Heart right ventricle (tissue), 16 donors: ENCODE measurements at regions not wholly inside any gene's neighbourhood (a gene's known extent, or its start where the extent isn't known, plus 50 kb on each side); places are given as distances from the start of the nearest gene placed in this dataset.

Experiments
- ATAC-seq, 8 donors: fragments of 200-7000 bp; cut with Tn5 transposase; one replicate each; pipeline ENCODE4 v1.9.1; 2020; ENCODE audit warnings: mild to moderate bottlenecking in 8 of 8, moderate library complexity in 8 of 8, moderate number of reproducible peaks in 1 of 8
- DNase-seq, 2 donors: peaks; one replicate each; pipeline ENCODE4 v3.0.0-alpha.2; 2020
- H3K27ac ChIP-seq, 10 donors: fragments of 200-600 bp; sonication (generic) in 2 of 10; one replicate each; pipeline versions ENCODE4 v1.5.0 to v1.8.0; 2020 to 2022; ENCODE audit warnings: mild to moderate bottlenecking in 3 of 10
- H3K27me3 ChIP-seq, 7 donors: fragments of 200-600 bp; one replicate each; pipeline ENCODE4 v1.8.0; 2021 to 2022; ENCODE audit warnings: mild to moderate bottlenecking in 2 of 7
- H3K36me3 ChIP-seq, 9 donors: fragments of 200-600 bp; sonication (generic) in 1 of 9; one replicate each; pipeline versions ENCODE4 v1.5.0 to v1.8.0; 2020 to 2022; ENCODE audit warnings: mild to moderate bottlenecking in 2 of 9
- H3K4me1 ChIP-seq, 9 donors: fragments of 200-600 bp; sonication (generic) in 1 of 9; one replicate each; pipeline versions ENCODE4 v1.5.0 to v1.8.0; 2020 to 2022; ENCODE audit warnings: mild to moderate bottlenecking in 4 of 9
- H3K4me3 ChIP-seq, 10 donors: fragments of 200-600 bp; sonication (generic) in 2 of 10; one replicate each; pipeline versions ENCODE4 v1.5.0 to v1.8.0; 2020 to 2022; ENCODE audit warnings: mild to moderate bottlenecking in 7 of 10, moderate library complexity in 2 of 10
- H3K9me3 ChIP-seq, 11 donors: fragments of 200-600 bp in 10 of 11; sonication (generic) in 2 of 11; one replicate each; pipeline versions ENCODE4 v1.5.0 to v1.8.0; 2013 to 2022; ENCODE audit warnings: mild to moderate bottlenecking in 2 of 11, control low read depth in 1 of 11, moderate library complexity in 1 of 11
- CTCF ChIP-seq, 9 donors: fragments of 200-600 bp; sonication (generic) in 2 of 9; IDR thresholded peaks; one replicate each; pipeline versions ENCODE4 v1.5.0 to v1.8.0; 2021 to 2022; ENCODE audit warnings: antibody characterized with exemption in 9 of 9, mild to moderate bottlenecking in 5 of 9, moderate library complexity in 1 of 9
- WGBS, 2 donors: extraction: QIAGEN DNeasy Blood & Tissue Kit; methylation state at CpG; one replicate each; pipeline ENCODE4 v1.1.7; 2013; ENCODE audit warnings: inconsistent platforms in 1 of 2; 5-methylcytosine and 5-hydroxymethylcytosine counted together
- intact Hi-C, 10 donors: fragments of 100-400 bp; cut with DNase I; formaldehyde crosslinking; loops; one replicate each; pipeline versions ENCODE4 v1.11.1 to v1.14.2; 2022
- donor health status: Arrhythmogenic right ventricular cardiomyopathy.
- donor health status: ischemic (EF 13 %, LVEDD 7.1; RV severe dilation, severe dysfunction).
- donor health status: healthy with polysubstance abuse.
- donor health status: DM: no; HTN: yes; CAD: no.
- donor health status: DM: no; HTN: no; CAD: no.
- donor health status: ischemic (EF 25% LVEDD 6.9; RV normal size, moderate dysfunction).
- donor health status: ischemic (EF 25% LVEDD 5.7; RV mildly dilated, moderate dysfunction).
- donor health status: healthy.
- donor health status: DM: yes; HTN: yes; CAD: no.
- donor health status: Ischemic cardiomyopathy.
- donor health status: ischemic (EF 35%, LVEDD 5.7; RV mildly dilated, moderate dysfunction).
- donor health status: nonischemic (EF 11% LVEDD 7.7; RV severe dilation, severe dysfunction).
- donor health status: DM: yes; HTN: yes; CAD: no.
- donor health status: PGD.
- donor health status: ischemic (EF 29% LVEDD 5.4; RV normal size, mild dysfunction).
- donor health status: nonischemic (EF 23%, LVEDD 6.1; RV moderate dilation, normal function).

- ATAC-seq (peak in 5 of 8 donors; percentile 9 to 50 (median 26)), DNase-seq (peak; percentile 17 to 65)
- intact Hi-C loops, result loop anchor here in 3 of 10 donors (5.0 kb wide), 2 partner anchors 33 to 37 kb away; no protein-coding TSS in a partner anchor
- peak overlapping the region in 5 of 10 donors; percentile 6 to 77 (median 52) for H3K27ac ChIP-seq
- TF ChIP-seq CTCF (IDR thresholded peaks at IDR 0.05), result no peak
- H3K4me3 ChIP-seq, result no peak overlapping the region
- WGBS, 2 donors, result 52 to 56% methylated on average over 5 of the region's 5 CpGs
- H3K4me1 ChIP-seq, result peaks cover 0 to 91% (median 65%) of the 10 kb centered on the region in 9 donors
- H3K36me3 ChIP-seq, result no peaks in the 10 kb centered on the region
- H3K9me3 ChIP-seq, result peaks cover 0 to 10% (median 0%) of the 10 kb centered on the region in 11 donors
- peaks cover 0 to 3% (median 0%) of the 10 kb centered on the region in 7 donors for H3K27me3 ChIP-seq
These were observed 83.3 kb downstream of the CLDN34 start for GRCh38 chrX:10050481-10050880.

- intact Hi-C loops, result loop anchor here in 3 of 10 donors (2.0 to 5.0 kb wide), 3 partner anchors 35 to 55 kb away; no protein-coding TSS in a partner anchor
- Histone ChIP-seq H3K27ac (peak overlapping the region in 9 of 10 donors; percentile 13 to 73 (median 60)), H3K9me3 (peaks cover 0 to 10% (median 0%) of the 10 kb centered on the region in 11 donors), H3K27me3 (peaks cover 0 to 3% (median 0%) of the 10 kb centered on the region in 7 donors), H3K4me3 (no peak overlapping the region), H3K36me3 (no peaks in the 10 kb centered on the region), H3K4me1 (peaks cover 0 to 76% (median 62%) of the 10 kb centered on the region in 9 donors)
- WGBS, 2 donors, result 48 to 52% methylated on average over 5 of the region's 5 CpGs
- DNase-seq (no peak), ATAC-seq (peak in 2 of 8 donors; percentile 15 to 37)
- TF ChIP-seq CTCF (IDR thresholded peaks at IDR 0.05), result no peak
These were observed 84.8 kb downstream of the CLDN34 start for GRCh38 chrX:10051866-10052480.

- no peaks in the 10 kb centered on the region for H3K36me3 ChIP-seq
- H3K9me3 ChIP-seq, result peaks cover 0 to 10% (median 0%) of the 10 kb centered on the region in 11 donors
- TF ChIP-seq CTCF (IDR thresholded peaks at IDR 0.05), result peak in 1 of 9 donors; percentile 9
- ATAC-seq, result peak; percentile 54 to 90 (median 75)
- no peak overlapping the region for H3K4me3 ChIP-seq
- 48 to 61% methylated on average over 5 of the region's 5 CpGs for WGBS, 2 donors
- peak overlapping the region in 8 of 10 donors; percentile 52 to 73 (median 63) for H3K27ac ChIP-seq
- peak in 1 of 2 donors; percentile 43 for DNase-seq
- peaks cover 0 to 65% (median 53%) of the 10 kb centered on the region in 9 donors for H3K4me1 ChIP-seq
- intact Hi-C loops, result loop anchor here in 3 of 10 donors (2.0 to 5.0 kb wide), 3 partner anchors 34 to 54 kb away; no protein-coding TSS in a partner anchor
- peaks cover 0 to 3% (median 0%) of the 10 kb centered on the region in 7 donors for H3K27me3 ChIP-seq
These were observed 85.9 kb downstream of the CLDN34 start for GRCh38 chrX:10052906-10053625.

- Histone ChIP-seq H3K9me3 (peaks cover 0 to 10% (median 0%) of the 10 kb centered on the region in 11 donors), H3K4me3 (no peak overlapping the region), H3K27me3 (peaks cover 0 to 3% (median 0%) of the 10 kb centered on the region in 7 donors), H3K36me3 (no peaks in the 10 kb centered on the region), H3K4me1 (peaks cover 0 to 52% (median 40%) of the 10 kb centered on the region in 9 donors), H3K27ac (peak overlapping the region in 4 of 10 donors; percentile 8 to 66 (median 54))
- TF ChIP-seq CTCF (IDR thresholded peaks at IDR 0.05), result no peak
- intact Hi-C loops, result loop anchor here in 3 of 10 donors (5.0 kb wide), 2 partner anchors 33 to 37 kb away; no protein-coding TSS in a partner anchor
- no peak for ATAC-seq
- 65 to 70% methylated on average over 8 of the region's 8 CpGs for WGBS, 2 donors
- DNase-seq, result no peak
These were observed 87.2 kb downstream of the CLDN34 start for GRCh38 chrX:10054396-10054795.
